HAP-1 (cell line): ENCODE measurements at regions not wholly inside any gene's neighbourhood (a gene's known extent, or its start where the extent isn't known, plus 50 kb on each side); places are given as distances from the start of the nearest gene placed in this dataset.

Source experiments
- DNase-seq, 2 experiments: peaks; one replicate each; pipeline ENCODE4 v3.0.0-alpha.2; 2016 to 2020; ENCODE audit warnings: low spot score in 2 of 2
- H3K27me3 ChIP-seq: fragments of 250-450 bp; sonication (Bioruptor Pico); 2 replicates; pipeline ENCODE4 v1.5.1; 2020; ENCODE audit warnings: low read depth, mild to moderate bottlenecking, moderate library complexity
- H3K36me3 ChIP-seq: fragments of 250-450 bp; sonication (Bioruptor Pico); replicated peaks from 2 replicates; pipeline ENCODE4 v1.5.1; 2020; ENCODE audit warnings: mild to moderate bottlenecking
- H3K4me1 ChIP-seq: fragments of 250-450 bp; sonication (Bioruptor Pico); 2 replicates; pipeline ENCODE4 v1.5.1; 2020; ENCODE audit warnings: mild to moderate bottlenecking
- H3K4me3 ChIP-seq: fragments of 250-450 bp; sonication (Bioruptor Pico); 2 replicates; pipeline ENCODE4 v1.5.1; 2020; ENCODE audit warnings: mild to moderate bottlenecking, moderate library complexity
- H3K9me3 ChIP-seq: fragments of 250-450 bp; sonication (Bioruptor Pico); 2 replicates; pipeline ENCODE4 v1.5.1; 2020; ENCODE audit warnings: mild to moderate bottlenecking, moderate library complexity
- in situ Hi-C: fragments of 300-500 bp; cut with MboI; formaldehyde crosslinking; loops from 3 replicates; pipeline ENCODE4 v1.14.3; 2020; ENCODE audit warnings: low sequenced_read_pairs, inconsistent platforms, mixed read lengths

- no peak overlapping the region for H3K4me3 ChIP-seq
- H3K9me3 ChIP-seq: no peaks in the 10 kb centered on the region
- DNase-seq: no peak
- no peaks in the 10 kb centered on the region for H3K36me3 ChIP-seq
- H3K4me1 ChIP-seq: no peaks in the 10 kb centered on the region
- in situ Hi-C loops: no loop called here
- no peaks in the 10 kb centered on the region for H3K27me3 ChIP-seq
These were observed 488.7 kb downstream of the RSL24D1 start for GRCh38 chr15:54707805-54708752.

GRCh38 chr15:54687628-54688027 is 509.1 kb downstream of the RSL24D1 start:
- DNase-seq: no peak
- Histone ChIP-seq H3K4me1 (no peaks in the 10 kb centered on the region), H3K36me3 (no peaks in the 10 kb centered on the region), H3K27me3 (no peaks in the 10 kb centered on the region), H3K4me3 (no peak overlapping the region), H3K9me3 (no peaks in the 10 kb centered on the region)
- in situ Hi-C loops: no loop called here
